GM19023 (cell line): ENCODE measurements at regions not wholly inside any gene's neighbourhood (a gene's known extent, or its start where the extent isn't known, plus 50 kb on each side); places are given as distances from the start of the nearest gene placed in this dataset.

ENCODE experiments used
- ATAC-seq: cut with Tn5 transposase; IDR thresholded peaks from one replicate; pipeline ENCODE4 v1.9.1; 2021; ENCODE audit warnings: mild to moderate bottlenecking, moderate library complexity; ENCODE audit not compliant: unreplicated experiment

GRCh38 chr6:12379181-12379580, 89.0 kb downstream of the EDN1 start:
- ATAC-seq: no peak

DNA sequence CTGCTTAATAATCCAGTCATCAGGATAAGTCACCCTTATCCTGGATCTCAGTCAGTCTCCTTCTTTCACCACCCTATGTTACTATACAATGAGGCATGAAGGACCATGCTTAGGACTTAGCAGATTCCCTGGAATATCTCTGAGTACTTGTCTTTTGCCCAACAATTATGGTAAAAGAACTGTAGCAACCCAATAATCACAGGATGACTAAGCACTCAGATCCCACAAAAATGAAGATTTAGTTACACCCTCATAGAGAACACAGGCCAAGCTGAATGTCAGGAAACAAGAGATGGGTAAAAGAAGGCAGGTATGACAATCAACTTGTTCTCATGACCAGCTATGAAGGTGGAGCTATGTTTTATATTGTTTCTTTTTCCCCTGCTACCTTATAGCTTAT, 91.4 kb downstream of the EDN1 start:
- no peak for ATAC-seq

DNA sequence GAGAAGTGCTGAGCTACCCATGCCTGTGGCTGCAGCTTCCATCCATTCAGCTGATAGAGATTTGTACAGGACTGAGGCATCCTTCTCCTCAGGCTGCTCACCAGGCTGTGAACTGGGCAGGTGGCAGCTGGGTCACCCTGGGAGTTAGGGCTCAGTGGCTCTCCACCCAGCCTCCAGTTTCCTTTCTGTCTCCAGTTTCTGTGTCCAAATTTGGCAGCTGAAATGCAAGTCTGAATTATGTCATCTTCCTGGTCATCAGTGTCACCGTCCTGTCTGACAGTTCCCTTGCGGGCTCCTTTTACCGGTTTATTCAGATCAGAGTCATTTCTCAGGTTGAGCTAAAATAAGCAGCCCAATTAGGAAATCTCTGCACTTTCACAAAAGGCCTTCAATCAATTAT, 93.3 kb downstream of the EDN1 start:
- ATAC-seq: peak; percentile 79

- ATAC-seq: no peak
Measured at GRCh38 chr6:12384357-12384912, 94.3 kb downstream of the EDN1 start.

DNA sequence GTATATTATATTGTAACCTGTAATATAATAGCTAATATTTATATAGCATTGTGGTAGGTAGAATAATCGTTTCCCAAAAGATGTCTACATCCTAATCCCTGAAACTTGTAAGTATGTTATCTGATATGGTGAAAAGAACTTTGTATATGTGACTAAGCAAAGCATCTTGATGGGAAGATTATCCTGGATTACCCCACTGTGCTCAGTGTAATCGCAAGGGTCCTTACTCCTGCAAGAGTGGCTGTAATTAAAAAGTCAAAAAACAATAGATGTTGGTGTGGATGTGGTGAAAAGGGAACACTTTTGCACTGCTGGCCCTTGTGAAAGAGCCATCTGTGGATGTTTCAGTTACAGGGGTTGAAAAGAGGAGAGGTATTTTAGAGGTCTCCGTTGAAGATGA, 95.2 kb downstream of the EDN1 start:
- ATAC-seq: no peak

GRCh38 chr6:12386816-12387215, 96.7 kb downstream of the EDN1 start:
- no peak for ATAC-seq

GRCh38 chr6:12391472-12391871, 101.3 kb downstream of the EDN1 start:
- no peak for ATAC-seq

DNA sequence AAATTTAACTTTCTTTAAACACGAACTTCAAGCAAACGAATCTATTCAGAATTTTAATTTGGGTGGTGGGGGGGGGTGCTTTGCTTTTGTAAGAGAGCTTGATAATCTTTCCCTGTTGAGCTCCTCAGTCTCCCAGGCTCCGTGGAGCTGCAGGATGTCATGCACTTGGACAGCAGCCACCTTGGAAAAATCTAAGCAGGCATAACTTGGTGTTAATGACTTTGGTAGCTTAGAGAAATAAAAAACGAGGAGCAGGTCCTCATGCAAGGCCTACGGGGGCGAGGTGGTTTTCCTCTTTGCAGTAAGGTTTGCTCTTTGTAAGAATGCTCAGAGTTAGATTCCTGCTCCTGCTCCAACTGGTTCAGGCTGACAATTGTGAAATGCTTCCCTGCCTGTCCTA, 102.3 kb downstream of the EDN1 start:
- no peak for ATAC-seq

- no peak for ATAC-seq
Measured at GRCh38 chr6:12393100-12393499, 102.9 kb downstream of the EDN1 start.

DNA sequence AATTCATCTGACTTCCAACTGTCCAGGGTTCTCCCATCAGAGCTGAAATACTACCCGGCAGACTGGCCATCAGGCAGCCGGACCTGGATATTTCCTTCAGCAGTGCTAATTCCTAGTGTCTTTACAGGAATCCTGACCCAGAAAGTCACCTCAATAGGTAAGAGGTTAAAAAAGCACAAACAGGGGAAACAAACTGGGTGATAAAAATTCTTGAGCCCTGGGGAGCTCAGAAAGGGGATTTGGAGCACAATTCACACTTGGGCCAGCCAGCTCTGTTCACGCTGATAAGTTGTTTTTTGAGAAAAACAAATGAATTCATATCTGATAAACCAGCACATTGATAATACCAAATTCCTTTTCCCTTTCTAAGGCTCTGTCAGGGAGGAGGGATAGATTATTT, 104.0 kb downstream of the EDN1 start:
- no peak for ATAC-seq

DNA sequence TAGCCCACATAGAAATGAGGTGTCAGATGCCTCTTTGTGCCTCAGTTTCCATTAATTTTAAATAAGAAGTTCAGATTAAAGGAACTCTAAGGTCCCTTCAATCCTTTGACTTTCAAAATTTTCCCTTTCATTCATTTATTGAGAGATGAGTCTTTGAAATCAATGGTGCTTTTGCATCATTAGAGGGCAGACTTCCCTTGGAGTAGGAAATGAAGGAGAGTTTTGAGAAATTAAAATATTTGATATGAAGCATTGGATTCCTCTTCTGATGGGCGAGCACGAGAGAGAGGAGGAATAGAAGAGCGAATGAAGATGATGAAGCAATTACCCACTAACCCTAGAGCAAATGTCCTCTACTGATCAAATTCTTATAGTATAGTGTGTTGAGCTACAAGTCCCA, 105.7 kb downstream of the EDN1 start:
- no peak for ATAC-seq

GRCh38 chr6:12401200-12401599, 111.0 kb downstream of the EDN1 start:
- ATAC-seq: no peak

DNA sequence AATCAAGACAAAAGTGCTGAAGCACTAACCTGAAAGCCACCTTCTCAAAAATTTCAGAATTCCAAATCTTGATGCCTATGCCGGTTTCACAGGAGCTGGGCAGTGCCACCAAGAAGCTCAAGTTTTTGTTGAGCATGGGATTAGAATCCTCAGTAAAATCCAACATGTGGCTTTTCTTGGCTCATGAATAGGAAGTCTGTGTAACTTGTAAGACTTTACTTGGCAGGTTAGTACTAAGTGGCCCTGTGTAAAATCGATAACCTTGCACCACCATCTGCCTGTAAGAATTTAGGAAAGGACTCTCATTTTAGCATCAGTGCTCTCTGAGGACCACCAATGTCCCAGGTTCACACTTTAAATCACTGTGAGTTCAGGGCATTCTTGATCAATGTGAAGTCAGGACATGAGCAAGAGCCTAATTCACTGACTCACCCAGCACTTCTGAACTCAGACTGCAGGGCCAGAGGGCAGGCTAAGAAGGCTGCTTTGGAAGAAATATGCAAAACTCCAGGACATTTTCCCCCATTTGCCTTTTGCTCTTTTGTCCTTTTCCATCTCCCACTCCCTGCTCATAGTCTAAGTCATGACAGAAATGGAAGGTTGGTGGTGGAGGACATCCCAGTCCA, 113.2 kb downstream of the EDN1 start:
- ATAC-seq: no peak

GRCh38 chr6:12403947-12404647, 113.9 kb downstream of the EDN1 start:
- ATAC-seq: no peak

DNA sequence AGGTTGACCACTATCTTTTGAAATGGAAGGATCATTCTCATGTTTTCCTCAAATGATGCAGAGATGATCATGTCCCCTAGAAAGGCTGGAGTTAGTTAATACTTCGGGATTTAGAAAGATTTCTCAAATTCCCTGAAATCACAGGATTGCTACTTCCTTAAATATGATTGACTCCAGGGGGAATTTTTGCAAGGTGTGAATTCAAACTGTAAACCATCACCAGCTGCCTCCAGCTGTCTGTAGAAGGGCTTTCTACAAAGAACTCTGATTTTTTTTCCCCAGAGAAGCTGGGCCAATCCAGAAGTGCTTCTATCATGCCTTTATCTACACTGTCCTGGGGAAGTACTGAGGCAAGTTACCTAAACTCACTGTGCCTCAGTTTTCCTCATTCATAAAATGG, 114.5 kb downstream of the EDN1 start:
- no peak for ATAC-seq

GRCh38 chr6:12408752-12409151, 118.6 kb downstream of the EDN1 start:
- no peak for ATAC-seq

- no peak for ATAC-seq
Measured at GRCh38 chr6:12410946-12411345, 120.8 kb downstream of the EDN1 start.

DNA sequence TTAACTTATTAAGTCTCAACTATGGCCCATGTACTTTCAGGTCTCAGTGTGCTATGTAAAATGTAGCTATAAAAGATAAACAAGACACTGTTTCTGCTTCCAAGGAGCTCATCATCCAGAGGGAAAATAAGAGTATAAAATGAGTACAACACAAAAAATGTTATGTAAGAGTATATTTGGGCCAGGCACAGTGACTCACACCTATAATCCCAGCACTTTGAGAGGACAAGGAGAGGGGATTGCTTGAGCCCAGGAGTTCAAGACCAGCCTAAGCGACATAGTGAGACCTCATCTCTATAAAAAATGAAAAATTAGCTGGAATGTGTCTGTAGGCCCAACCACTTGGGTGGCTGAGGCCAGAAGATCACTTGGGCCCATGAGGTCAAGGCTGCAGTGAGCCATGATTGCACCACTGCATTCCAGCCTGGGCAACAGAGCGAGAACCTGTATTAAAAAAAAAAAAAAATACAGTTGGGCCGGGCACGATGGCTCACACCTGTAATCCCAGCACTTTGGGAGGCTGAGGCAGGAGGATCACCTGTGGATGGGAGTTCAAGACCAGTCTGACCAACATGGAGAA, 124.0 kb downstream of the EDN1 start:
- no peak for ATAC-seq

GRCh38 chr6:12415980-12416598, 125.9 kb downstream of the EDN1 start:
- ATAC-seq: no peak

GRCh38 chr6:12417191-12417590, 127.0 kb downstream of the EDN1 start:
- ATAC-seq: no peak

- no peak for ATAC-seq
Measured at GRCh38 chr6:12418946-12419345, 128.8 kb downstream of the EDN1 start.
